Activated CD8-positive, alpha-beta T cell treated with anti-CD3 and anti-CD28 coated beads, Interleukin-2, amount 10 ng/mL, durations not matched to agents 7 days and 5 days (primary cell): ENCODE measurements at regions not wholly inside any gene's neighbourhood (a gene's known extent, or its start where the extent isn't known, plus 50 kb on each side); places are given as distances from the start of the nearest gene placed in this dataset.

Source experiments
- ATAC-seq: fragments of 150-1000 bp; cut with Tn5 transposase; one replicate; pipeline ENCODE4 v1.10.0; 2021; ENCODE audit warnings: moderate library complexity
- CTCF ChIA-PET: fragments of 350-600 bp; sonication (Branson Sonifier 250); formaldehyde crosslinking; loops from one replicate; lab custom pipeline; 2021; ENCODE audit warnings: antibody characterized with exemption; lab: Charles Lee
- POLR2A ChIA-PET: fragments of 350-600 bp; sonication (Branson Sonifier 250); formaldehyde crosslinking; loops from one replicate; lab custom pipeline; 2021; ENCODE audit warnings: antibody characterized with exemption; lab: Charles Lee
- DNase-seq: peaks from one replicate; pipeline ENCODE4 v3.0.0-alpha.2; 2020
- H3K27ac Mint-ChIP-seq: one replicate; pipeline ENCODE4 v1.8.0; 2021; ENCODE audit warnings: mild to moderate bottlenecking, mixed read lengths
- H3K27me3 Mint-ChIP-seq: one replicate; pipeline ENCODE4 v1.8.0; 2021; ENCODE audit warnings: low read depth, mixed read lengths
- H3K36me3 Mint-ChIP-seq: one replicate; pipeline ENCODE4 v1.8.0; 2021; ENCODE audit warnings: low read depth, mixed read lengths
- H3K4me1 Mint-ChIP-seq: one replicate; pipeline ENCODE4 v1.8.0; 2021; ENCODE audit warnings: low read depth, mixed read lengths
- H3K4me3 Mint-ChIP-seq: one replicate; pipeline ENCODE4 v1.8.0; 2021; ENCODE audit warnings: mild to moderate bottlenecking, mixed read lengths
- H3K9me3 Mint-ChIP-seq: one replicate; pipeline ENCODE4 v1.8.0; 2022; ENCODE audit warnings: mixed read lengths; ENCODE audit not compliant: insufficient read depth

DNA sequence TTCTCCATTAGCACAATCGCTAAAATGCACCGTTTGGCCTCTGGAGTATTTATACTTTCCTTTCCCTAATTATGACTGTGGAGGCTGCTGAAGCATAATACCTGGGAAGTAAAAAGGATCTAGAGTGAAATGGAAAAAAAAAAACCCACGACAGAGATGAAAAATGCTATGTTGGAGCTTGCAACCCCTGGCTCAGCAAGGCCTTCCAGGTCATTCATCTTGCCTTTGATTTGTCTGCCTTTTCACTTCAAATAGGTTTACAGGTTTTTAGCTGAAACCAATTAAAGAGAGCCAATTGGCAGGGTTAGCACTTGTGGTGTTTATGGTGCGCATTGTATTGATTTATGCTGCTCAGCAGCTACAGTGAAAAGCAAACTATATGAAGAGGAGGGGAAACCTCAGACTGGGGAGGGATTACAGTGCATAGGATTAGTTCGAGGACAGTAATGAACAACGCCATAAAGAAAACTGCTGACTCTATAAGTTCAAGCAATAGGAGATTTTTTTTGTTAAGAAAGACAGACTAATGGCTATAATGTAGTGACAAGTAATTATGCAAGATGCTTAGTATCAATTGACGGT is 347.9 kb downstream of the MEIS1 start:
- Mint-ChIP-seq H3K36me3 (no peaks in the 10 kb centered on the region), H3K27ac (no peak overlapping the region), H3K9me3 (peaks cover 5% of the 10 kb centered on the region), H3K4me3 (no peak overlapping the region), H3K4me1 (no peaks in the 10 kb centered on the region), H3K27me3 (no peaks in the 10 kb centered on the region)
- no peak for DNase-seq
- CTCF ChIA-PET: no interaction called here
- ATAC-seq: no peak
- POLR2A ChIA-PET: no interaction called here

GRCh38 chr2:66789741-66790140 is 354.8 kb downstream of the MEIS1 start:
- Mint-ChIP-seq H3K4me1 (no peaks in the 10 kb centered on the region), H3K36me3 (no peaks in the 10 kb centered on the region), H3K9me3 (no peaks in the 10 kb centered on the region), H3K27me3 (no peaks in the 10 kb centered on the region), H3K4me3 (no peak overlapping the region), H3K27ac (no peak overlapping the region)
- POLR2A ChIA-PET: no interaction called here
- DNase-seq (no peak), ATAC-seq (no peak)
- CTCF ChIA-PET: no interaction called here

- DNase-seq (no peak), ATAC-seq (no peak)
- no peaks in the 10 kb centered on the region for H3K36me3 Mint-ChIP-seq
- no peak overlapping the region for H3K4me3 Mint-ChIP-seq
- CTCF ChIA-PET: no interaction called here
- POLR2A ChIA-PET: no interaction called here
- H3K27ac Mint-ChIP-seq: no peak overlapping the region
- no peaks in the 10 kb centered on the region for H3K4me1 Mint-ChIP-seq
- no peaks in the 10 kb centered on the region for H3K9me3 Mint-ChIP-seq
- no peaks in the 10 kb centered on the region for H3K27me3 Mint-ChIP-seq
These were observed 355.8 kb downstream of the MEIS1 start for GRCh38 chr2:66790651-66791181.

GRCh38 chr2:66794070-66794469 is 359.1 kb downstream of the MEIS1 start:
- no peaks in the 10 kb centered on the region for H3K9me3 Mint-ChIP-seq
- no peak overlapping the region for H3K27ac Mint-ChIP-seq
- H3K27me3 Mint-ChIP-seq: no peaks in the 10 kb centered on the region
- H3K36me3 Mint-ChIP-seq: no peaks in the 10 kb centered on the region
- ChIA-PET POLR2A (no interaction called here), CTCF (no interaction called here)
- H3K4me3 Mint-ChIP-seq: no peak overlapping the region
- DNase-seq (no peak), ATAC-seq (no peak)
- no peaks in the 10 kb centered on the region for H3K4me1 Mint-ChIP-seq

- ATAC-seq: no peak
- no peak overlapping the region for H3K27ac Mint-ChIP-seq
- CTCF ChIA-PET: interaction anchor here (0.6 kb wide), 1 partner anchor 479 kb away, joined by 4 read pairs; no protein-coding TSS in a partner anchor
These were observed 359.6 kb downstream of the MEIS1 start for GRCh38 chr2:66794551-66794950.

DNA sequence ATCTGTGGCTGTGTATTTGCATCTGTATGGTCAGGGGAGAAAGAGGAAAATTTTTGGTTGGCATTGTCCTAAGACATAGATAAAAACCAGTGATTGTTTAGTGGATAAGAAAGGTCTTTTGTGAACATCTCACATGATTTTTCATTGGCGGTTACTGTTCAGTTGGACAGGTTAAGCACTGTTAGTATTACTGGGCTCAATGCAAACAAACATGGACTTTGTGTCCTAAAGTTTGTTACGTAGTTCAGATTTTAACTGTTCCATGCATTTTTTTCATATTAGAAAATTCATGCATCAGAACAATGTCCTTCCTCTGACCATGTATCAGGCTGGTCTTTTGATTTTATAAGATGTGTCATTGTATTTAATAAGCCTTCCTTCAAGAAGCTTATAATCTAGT is 368.0 kb downstream of the MEIS1 start:
- ATAC-seq (no peak), DNase-seq (no peak)
- Mint-ChIP-seq H3K4me1 (no peaks in the 10 kb centered on the region), H3K27ac (no peak overlapping the region), H3K9me3 (no peaks in the 10 kb centered on the region), H3K4me3 (no peak overlapping the region), H3K36me3 (no peaks in the 10 kb centered on the region), H3K27me3 (no peaks in the 10 kb centered on the region)
- POLR2A ChIA-PET: no interaction called here
- CTCF ChIA-PET: no interaction called here

More at GRCh38 chr2:66794551-66794950, 359.6 kb downstream of the MEIS1 start:
- H3K4me3 Mint-ChIP-seq: no peak overlapping the region
- no peaks in the 10 kb centered on the region for H3K4me1 Mint-ChIP-seq
- no peaks in the 10 kb centered on the region for H3K36me3 Mint-ChIP-seq
- DNase-seq: no peak
- H3K9me3 Mint-ChIP-seq: no peaks in the 10 kb centered on the region
- no peaks in the 10 kb centered on the region for H3K27me3 Mint-ChIP-seq
- POLR2A ChIA-PET: no interaction called here

GRCh38 chr2:66803726-66804125 is 368.8 kb downstream of the MEIS1 start:
- ChIA-PET CTCF (no interaction called here), POLR2A (no interaction called here)
- H3K9me3 Mint-ChIP-seq: no peaks in the 10 kb centered on the region
- no peak overlapping the region for H3K4me3 Mint-ChIP-seq
- ATAC-seq (no peak), DNase-seq (no peak)
- no peaks in the 10 kb centered on the region for H3K27me3 Mint-ChIP-seq
- no peaks in the 10 kb centered on the region for H3K36me3 Mint-ChIP-seq
- H3K4me1 Mint-ChIP-seq: no peaks in the 10 kb centered on the region
- H3K27ac Mint-ChIP-seq: no peak overlapping the region

DNA sequence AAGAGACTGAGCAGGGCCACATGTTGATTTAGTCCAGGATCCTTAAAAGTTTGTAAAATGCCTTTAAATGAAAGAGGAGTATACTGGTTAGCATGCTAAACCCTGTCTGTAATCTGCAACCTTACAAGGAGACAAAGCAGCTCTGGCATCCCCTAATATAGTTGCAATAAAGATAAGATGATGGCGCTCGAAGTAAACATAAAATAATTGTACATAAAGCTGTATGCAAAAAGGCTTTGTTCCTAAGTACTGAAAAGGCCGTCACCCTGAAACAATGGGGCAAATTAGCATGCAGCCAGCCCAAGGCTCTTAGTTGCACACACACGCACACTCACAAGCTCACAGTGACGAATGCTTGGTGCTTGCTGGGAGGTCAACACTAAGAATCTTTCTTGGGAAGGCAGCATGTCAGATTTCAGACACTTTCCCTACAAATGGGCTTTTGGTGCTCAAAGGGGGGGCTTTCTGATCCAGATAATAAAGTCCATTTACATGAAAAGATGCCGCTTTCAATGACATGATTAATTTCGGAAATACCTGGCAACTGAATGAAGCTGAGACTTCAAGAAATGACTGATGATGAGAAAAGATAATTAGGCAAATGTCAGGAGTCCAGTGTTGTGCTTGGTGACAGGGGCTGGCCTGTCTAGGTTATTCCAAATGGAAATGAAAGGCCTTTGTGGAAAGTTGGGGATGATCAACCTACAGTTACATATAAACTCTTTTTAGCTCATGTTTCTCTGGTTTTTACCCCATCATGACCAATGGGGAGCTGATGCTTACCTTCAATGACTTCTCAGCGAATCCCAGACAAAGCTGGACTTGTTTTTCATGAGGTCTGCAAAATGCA is 370.3 kb downstream of the MEIS1 start:
- no peak for ATAC-seq

DNA sequence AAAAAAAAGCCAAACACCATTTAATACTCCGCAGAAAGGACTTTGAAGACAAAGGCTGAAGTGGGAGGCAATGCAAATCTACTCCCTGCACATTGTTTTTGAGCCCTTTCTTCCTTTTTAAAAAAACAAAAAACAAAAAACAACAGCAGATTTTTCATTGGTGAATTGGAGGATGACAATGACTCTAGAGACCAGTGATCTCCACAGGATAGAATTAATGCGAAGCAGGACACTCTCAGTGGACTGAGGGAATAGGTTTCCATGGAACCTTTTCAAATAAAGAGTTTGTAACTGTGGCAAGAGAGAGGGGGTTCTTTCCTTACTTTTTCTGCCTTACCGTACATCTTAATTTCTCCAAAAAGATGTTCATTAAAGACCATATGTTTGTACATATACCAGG is 371.0 kb downstream of the MEIS1 start:
- Mint-ChIP-seq H3K27me3 (no peaks in the 10 kb centered on the region), H3K4me1 (no peaks in the 10 kb centered on the region), H3K36me3 (no peaks in the 10 kb centered on the region), H3K9me3 (no peaks in the 10 kb centered on the region), H3K27ac (no peak overlapping the region), H3K4me3 (no peak overlapping the region)
- CTCF ChIA-PET: no interaction called here
- DNase-seq (no peak), ATAC-seq (no peak)
- POLR2A ChIA-PET: no interaction called here

More for the DNA sequence above, 370.3 kb downstream of the MEIS1 start:
- H3K36me3 Mint-ChIP-seq: no peaks in the 10 kb centered on the region
- H3K27me3 Mint-ChIP-seq: no peaks in the 10 kb centered on the region
- no peak overlapping the region for H3K4me3 Mint-ChIP-seq
- POLR2A ChIA-PET: no interaction called here
- H3K4me1 Mint-ChIP-seq: no peaks in the 10 kb centered on the region
- H3K9me3 Mint-ChIP-seq: no peaks in the 10 kb centered on the region
- H3K27ac Mint-ChIP-seq: no peak overlapping the region
- CTCF ChIA-PET: no interaction called here
- no peak for DNase-seq

DNA sequence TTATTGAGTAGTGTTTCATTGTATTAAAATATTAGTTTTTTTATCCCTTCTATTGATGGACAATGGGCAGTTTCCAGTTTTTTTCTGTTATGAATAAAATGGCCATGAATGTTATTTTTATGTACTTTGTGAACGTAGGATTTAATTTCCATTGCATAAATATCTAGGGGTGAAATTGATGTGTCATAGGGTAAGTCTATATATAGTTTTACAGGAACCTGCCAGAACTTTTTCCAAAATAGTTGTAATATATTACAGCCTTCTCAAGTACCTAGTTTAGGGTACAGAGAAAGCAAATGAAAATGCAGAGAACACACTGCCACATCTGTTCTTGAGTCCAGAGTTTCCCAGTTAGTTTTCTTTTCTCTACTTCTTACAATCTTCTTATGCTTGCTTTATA is 378.6 kb downstream of the MEIS1 start:
- POLR2A ChIA-PET: no interaction called here
- H3K36me3 Mint-ChIP-seq: no peaks in the 10 kb centered on the region
- CTCF ChIA-PET: no interaction called here

GRCh38 chr2:66813976-66814375 is 379.1 kb downstream of the MEIS1 start:
- Mint-ChIP-seq H3K4me1 (no peaks in the 10 kb centered on the region), H3K27me3 (no peaks in the 10 kb centered on the region), H3K36me3 (no peaks in the 10 kb centered on the region), H3K4me3 (no peak overlapping the region), H3K9me3 (no peaks in the 10 kb centered on the region), H3K27ac (no peak overlapping the region)
- ATAC-seq: no peak
- ChIA-PET POLR2A (no interaction called here), CTCF (no interaction called here)
- DNase-seq: no peak

More for the DNA sequence above, 378.6 kb downstream of the MEIS1 start:
- H3K27ac Mint-ChIP-seq: no peak overlapping the region
- H3K27me3 Mint-ChIP-seq: no peaks in the 10 kb centered on the region
- DNase-seq (no peak), ATAC-seq (no peak)
- no peaks in the 10 kb centered on the region for H3K4me1 Mint-ChIP-seq
- no peak overlapping the region for H3K4me3 Mint-ChIP-seq
- H3K9me3 Mint-ChIP-seq: no peaks in the 10 kb centered on the region

- ATAC-seq (no peak), DNase-seq (no peak)
- Mint-ChIP-seq H3K36me3 (no peaks in the 10 kb centered on the region), H3K4me1 (no peaks in the 10 kb centered on the region), H3K4me3 (no peak overlapping the region), H3K9me3 (no peaks in the 10 kb centered on the region), H3K27me3 (no peaks in the 10 kb centered on the region), H3K27ac (no peak overlapping the region)
- POLR2A ChIA-PET: no interaction called here
- CTCF ChIA-PET: no interaction called here
These were observed 380.0 kb downstream of the MEIS1 start for GRCh38 chr2:66814916-66815315.
